Fibroblast of mammary gland (primary cell): ENCODE measurements at regions not wholly inside any gene's neighbourhood (a gene's known extent, or its start where the extent isn't known, plus 50 kb on each side); places are given as distances from the start of the nearest gene placed in this dataset.

Source experiments
- DNase-seq: peaks from one replicate; pipeline ENCODE4 v3.0.0-alpha.2; 2010; ENCODE audit warnings: low read depth
- H3K4me3 ChIP-seq: 2 replicates; pipeline ENCODE4 v1.5.1; 2011; ENCODE audit warnings: low read depth, mild to moderate bottlenecking, low read length, moderate library complexity; ENCODE audit not compliant: control insufficient read depth
- TF ChIP-seq, protein P1 (sequence below): conservative IDR thresholded peaks from 2 replicates; pipeline ENCODE4 v1.5.1; 2011; ENCODE audit warnings: low read depth, low read length, inconsistent platforms; ENCODE audit not compliant: control insufficient read depth, insufficient read depth

DNA sequence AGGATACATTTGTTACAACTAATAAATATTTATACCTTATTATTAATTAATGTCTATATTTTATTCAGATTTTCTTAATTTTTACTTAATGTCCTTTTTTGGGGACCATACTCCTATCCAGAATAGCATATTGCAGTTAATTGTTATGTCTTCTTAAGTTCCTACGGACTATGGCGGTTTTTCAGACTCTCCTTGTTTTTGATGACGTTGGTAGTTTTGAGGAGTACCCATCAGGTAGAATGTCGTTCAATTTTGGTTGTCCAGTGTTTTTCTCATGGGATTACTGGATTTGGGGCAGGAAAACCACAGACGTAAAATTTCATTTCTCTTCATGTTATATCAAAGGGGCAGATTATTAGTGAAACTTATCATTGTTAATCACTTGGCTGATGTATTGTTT is 223.7 kb downstream of the ISL1 start:
- no peak for DNase-seq
- no peak overlapping the region for H3K4me3 ChIP-seq
- TF ChIP-seq, protein P1, sequence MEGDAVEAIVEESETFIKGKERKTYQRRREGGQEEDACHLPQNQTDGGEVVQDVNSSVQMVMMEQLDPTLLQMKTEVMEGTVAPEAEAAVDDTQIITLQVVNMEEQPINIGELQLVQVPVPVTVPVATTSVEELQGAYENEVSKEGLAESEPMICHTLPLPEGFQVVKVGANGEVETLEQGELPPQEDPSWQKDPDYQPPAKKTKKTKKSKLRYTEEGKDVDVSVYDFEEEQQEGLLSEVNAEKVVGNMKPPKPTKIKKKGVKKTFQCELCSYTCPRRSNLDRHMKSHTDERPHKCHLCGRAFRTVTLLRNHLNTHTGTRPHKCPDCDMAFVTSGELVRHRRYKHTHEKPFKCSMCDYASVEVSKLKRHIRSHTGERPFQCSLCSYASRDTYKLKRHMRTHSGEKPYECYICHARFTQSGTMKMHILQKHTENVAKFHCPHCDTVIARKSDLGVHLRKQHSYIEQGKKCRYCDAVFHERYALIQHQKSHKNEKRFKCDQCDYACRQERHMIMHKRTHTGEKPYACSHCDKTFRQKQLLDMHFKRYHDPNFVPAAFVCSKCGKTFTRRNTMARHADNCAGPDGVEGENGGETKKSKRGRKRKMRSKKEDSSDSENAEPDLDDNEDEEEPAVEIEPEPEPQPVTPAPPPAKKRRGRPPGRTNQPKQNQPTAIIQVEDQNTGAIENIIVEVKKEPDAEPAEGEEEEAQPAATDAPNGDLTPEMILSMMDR: no peak

DNA sequence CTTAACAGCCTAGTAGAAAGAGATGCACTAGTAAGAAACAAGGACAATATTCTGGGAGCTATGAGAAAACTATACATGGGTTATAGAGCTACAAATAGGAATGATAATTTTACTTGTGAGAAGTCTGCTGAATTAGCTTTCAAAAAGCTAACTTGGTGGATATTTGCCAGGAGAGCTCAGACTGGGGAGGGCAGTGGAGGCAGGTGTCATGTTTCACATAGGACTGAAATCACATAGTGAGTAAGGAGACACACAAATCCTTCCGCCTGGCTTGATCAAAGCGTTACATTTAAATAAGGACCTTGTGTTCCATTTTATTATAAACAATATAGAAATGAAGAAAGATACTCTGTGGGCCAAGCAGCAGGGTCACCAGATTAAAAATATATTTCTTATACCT is 235.0 kb downstream of the ISL1 start:
- no peak for DNase-seq
- TF ChIP-seq, protein P1: no peak
- H3K4me3 ChIP-seq: no peak overlapping the region

DNA sequence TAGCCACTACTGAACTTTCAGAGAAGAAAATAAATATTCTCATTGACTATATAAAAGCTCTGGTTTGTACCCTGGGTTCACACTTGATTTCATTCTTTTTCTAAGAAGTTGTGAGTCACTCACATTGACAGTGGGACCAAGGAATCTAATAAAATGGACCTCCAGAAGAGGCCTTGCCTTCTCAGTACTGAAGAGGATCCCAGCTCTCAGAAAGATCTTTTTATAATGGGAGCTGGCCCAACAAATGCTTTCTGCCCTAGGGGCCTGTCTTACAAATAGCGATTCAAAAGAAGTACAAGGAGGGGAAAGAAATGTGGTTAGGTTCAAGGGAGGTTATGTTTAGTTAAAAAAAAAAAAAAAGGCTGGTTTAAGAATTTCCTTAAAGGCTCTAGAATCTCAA is 237.9 kb downstream of the ISL1 start:
- no peak for DNase-seq
- TF ChIP-seq, protein P1: no peak
- no peak overlapping the region for H3K4me3 ChIP-seq

DNA sequence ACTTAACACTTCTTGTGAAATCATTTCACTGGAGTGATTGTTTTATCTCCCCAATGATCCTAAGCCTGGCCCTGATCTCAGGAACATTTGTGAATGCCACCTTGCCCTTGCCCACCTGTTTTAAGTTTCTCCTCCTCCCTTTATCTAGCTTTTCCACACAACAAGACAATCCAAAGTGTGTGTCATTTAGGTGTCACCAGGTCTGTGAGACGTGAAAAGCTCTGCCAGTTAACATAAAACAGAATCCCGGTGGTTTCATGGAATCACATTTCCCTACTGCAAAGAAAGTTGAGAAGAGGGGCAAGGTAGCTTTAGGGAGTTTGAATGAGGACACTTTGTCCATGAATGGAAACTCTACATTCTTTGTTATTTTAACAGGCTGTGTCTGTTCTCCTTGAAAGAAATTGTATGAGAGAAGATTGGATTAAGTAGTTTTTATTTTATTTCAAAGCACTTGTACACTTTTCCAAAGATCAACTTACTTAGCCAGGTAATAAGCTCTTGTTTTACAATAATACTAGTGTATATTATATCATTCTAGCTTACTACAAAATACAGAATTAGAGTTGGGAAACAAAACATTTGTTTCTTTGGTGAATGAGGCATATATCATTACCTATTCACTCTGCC is 239.0 kb downstream of the ISL1 start:
- TF ChIP-seq, protein P1: no peak
- no peak for DNase-seq

DNA sequence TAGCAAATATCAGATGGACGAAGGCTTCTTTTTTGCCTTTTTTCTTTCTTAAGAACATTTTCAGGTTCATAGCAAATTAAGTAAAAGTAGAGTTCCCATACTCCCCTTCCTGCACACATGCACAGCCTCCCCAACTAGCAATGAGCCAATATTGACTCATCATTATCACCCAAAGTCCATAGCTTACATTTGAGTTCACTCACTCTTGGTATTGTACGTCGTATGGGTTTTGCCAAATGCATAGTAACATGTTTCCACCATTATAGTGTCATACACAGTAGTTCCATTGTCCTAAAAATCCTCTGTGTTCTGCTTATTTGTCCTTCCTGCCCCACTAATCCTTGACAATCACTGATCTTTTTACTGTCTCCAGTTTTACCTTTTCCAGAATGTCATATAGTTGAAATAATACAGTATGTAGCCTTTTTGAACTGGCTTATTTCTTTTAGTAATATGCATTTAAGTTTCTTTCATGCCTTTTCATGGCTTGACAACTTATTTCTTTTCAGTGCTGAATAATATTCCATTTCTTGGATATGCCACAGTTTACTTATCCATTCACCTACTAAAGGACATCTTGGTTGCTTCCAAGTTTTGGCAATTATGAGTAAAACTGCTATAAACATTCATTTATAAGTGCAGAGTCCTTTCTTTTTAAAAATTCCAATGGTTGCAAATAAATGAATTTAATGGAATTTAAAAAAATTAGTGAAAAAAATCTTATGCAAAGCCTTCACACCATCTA is 242.1 kb downstream of the ISL1 start:
- no peak for DNase-seq
- no peak overlapping the region for H3K4me3 ChIP-seq
- TF ChIP-seq, protein P1: no peak

More for the DNA sequence above, 239.0 kb downstream of the ISL1 start:
- H3K4me3 ChIP-seq: no peak overlapping the region

DNA sequence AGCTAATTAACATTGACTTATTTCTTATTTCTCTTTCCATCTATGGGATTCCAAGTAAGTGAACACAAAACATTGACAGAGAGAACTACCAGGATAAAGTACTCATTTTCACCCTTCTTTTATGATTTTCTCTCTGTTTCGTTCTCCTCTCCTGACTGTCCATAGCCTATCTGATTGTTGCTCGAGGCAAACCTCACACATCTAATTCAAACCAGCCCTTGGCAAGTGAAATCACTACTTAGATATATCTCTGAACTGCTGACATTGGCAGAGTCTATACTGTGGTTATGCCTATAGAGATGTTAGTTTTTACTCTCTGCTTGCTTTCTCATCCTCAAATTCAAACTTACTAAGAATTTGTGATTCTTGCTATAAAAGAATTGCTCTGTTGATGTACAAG is 248.8 kb downstream of the ISL1 start:
- TF ChIP-seq, protein P1: no peak
- H3K4me3 ChIP-seq: no peak overlapping the region
- no peak for DNase-seq
